ENCODE measurements at regions not wholly inside any gene's neighbourhood (a gene's known extent, or its start where the extent isn't known, plus 50 kb on each side); places are given as distances from the start of the nearest gene placed in this dataset.
A peak's percentile ranks its signal among the peaks of the same experiment; 100 is the strongest.

- H3K27me3 Mint-ChIP-seq (ENCODE audit: low read depth) = no peaks in the 10 kb centered on the region; the same call in 1 of the 2 replicates
- no peaks in the 10 kb centered on the region for H3K27me3 ChIP-seq (ENCODE audit: insufficient read depth, low read length)
- no peak overlapping the region for H3K14ac ChIP-seq (ENCODE audit: insufficient read depth, low read length)
- H3K23ac ChIP-seq (ENCODE audit: insufficient read length, low read depth, low read length) = no peak overlapping the region
- no peak overlapping the region for H3K27ac Mint-ChIP-seq
- H3K4me1 Mint-ChIP-seq = peaks cover 8 to 21% of the 10 kb centered on the region in 2 experiments
- H3K9me3 Mint-ChIP-seq = peaks cover 36 to 43% of the 10 kb centered on the region in 2 experiments
- no peak overlapping the region for H4K8ac ChIP-seq (replicated peaks; ENCODE audit: insufficient read length, low read depth, low read length)
- H2BK15ac ChIP-seq (ENCODE audit: low read depth, low read length) = no peak overlapping the region
- no peak for DNase-seq
- H2BK5ac ChIP-seq (ENCODE audit: insufficient read length, low read length) = no peak overlapping the region
- no peak overlapping the region for H2AK5ac ChIP-seq (ENCODE audit: insufficient read length, low read length)
- no peak overlapping the region for H3K18ac ChIP-seq (ENCODE audit: insufficient read length, low read depth, low read length)
- H3K9ac ChIP-seq (ENCODE audit: extremely low read depth, insufficient read length, low read length) = no peak overlapping the region
- peaks cover 30% of the 10 kb centered on the region for H3K9me3 ChIP-seq (ENCODE audit: control insufficient read depth, low read depth, low read length)
- H2BK12ac ChIP-seq (ENCODE audit: insufficient read length, low read depth, low read length) = no peak overlapping the region
- H2BK20ac ChIP-seq (ENCODE audit: low read depth, low read length, poor library complexity, severe bottlenecking) = no peak overlapping the region
- H3K79me2 ChIP-seq (ENCODE audit: insufficient read depth, low read length) = peaks cover 15% of the 10 kb centered on the region; the same call in 1 of the 2 replicates
- peak overlapping the region in 1 of 2 experiments; percentile 96; a peak in 2 of 5 replicates for H3K4me3 Mint-ChIP-seq
- no peak overlapping the region for H2BK120ac ChIP-seq (ENCODE audit: low read depth, low read length, poor library complexity, severe bottlenecking)
- H3K4me1 ChIP-seq (ENCODE audit: insufficient read depth, low read length) = no peaks in the 10 kb centered on the region
- H3K79me1 ChIP-seq (ENCODE audit: insufficient read depth, low read depth, low read length, poor library complexity, severe bottlenecking) = no peaks in the 10 kb centered on the region
- TF ChIP-seq CTCF (conservative IDR thresholded peaks at IDR 0.05) = no peak
- H3K56ac ChIP-seq (ENCODE audit: insufficient read length, low read depth, low read length) = no peak overlapping the region
- H4K91ac ChIP-seq (ENCODE audit: insufficient read length, low read depth, low read length) = no peak overlapping the region
- H2AFZ ChIP-seq (ENCODE audit: low read length) = no peak overlapping the region
- peaks cover 29 to 61% (median 50%) of the 10 kb centered on the region in 3 experiments for H3K36me3 Mint-ChIP-seq (ENCODE audit: insufficient read depth in 1 of 3, low read depth in 3 of 3)
- no peak overlapping the region for H4K5ac ChIP-seq (ENCODE audit: insufficient read length, low read depth, low read length)
- no peaks in the 10 kb centered on the region for H3K23me2 ChIP-seq (ENCODE audit: insufficient read length, low read depth, low read length, poor library complexity, severe bottlenecking)
- H3K4me2 ChIP-seq (ENCODE audit: insufficient read depth, insufficient read length, low read length) = peak overlapping the region; percentile 56
- no peak overlapping the region for H3K4ac ChIP-seq (ENCODE audit: low read depth, low read length)
- no peak overlapping the region for H3K27ac ChIP-seq (ENCODE audit: insufficient read length, low read depth, low read length)
- no peaks in the 10 kb centered on the region for H4K20me1 ChIP-seq (ENCODE audit: control insufficient read depth, insufficient read depth, insufficient read length)
- no peak overlapping the region for H3T11ph ChIP-seq (ENCODE audit: low read length)
Measured at GRCh38 chr5:27474395-27474794, 436.0 kb upstream of the CDH9 start.

Measured in H9 (cell line).